ENCODE measurements at regions not wholly inside any gene's neighbourhood (a gene's known extent, or its start where the extent isn't known, plus 50 kb on each side); places are given as distances from the start of the nearest gene placed in this dataset.

DNA sequence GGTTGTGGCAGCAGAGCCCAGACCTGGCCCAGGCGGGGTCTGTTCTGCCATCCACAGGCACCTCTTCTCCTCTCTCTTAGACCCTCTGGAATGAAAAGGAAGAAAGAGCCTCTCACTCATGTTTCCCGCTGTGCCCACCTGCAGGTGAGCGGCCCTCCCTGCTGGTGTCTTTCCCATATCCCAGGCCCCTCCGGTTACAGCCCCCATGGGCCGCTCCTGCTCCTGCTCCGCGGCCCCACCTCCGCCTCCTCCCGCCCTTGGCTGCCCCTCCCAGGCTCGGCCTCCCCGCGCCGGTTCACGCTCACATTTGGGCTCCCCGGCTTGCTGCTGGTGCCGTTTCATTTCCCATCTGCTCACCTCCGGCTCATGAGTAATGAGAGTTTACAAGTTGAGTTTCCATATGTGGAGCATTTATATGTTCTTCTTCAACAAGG lies 98.7 kb upstream of the SDK2 start:
- no peak for DNase-seq (ENCODE audit: low read depth)
- TF ChIP-seq, protein P1, sequence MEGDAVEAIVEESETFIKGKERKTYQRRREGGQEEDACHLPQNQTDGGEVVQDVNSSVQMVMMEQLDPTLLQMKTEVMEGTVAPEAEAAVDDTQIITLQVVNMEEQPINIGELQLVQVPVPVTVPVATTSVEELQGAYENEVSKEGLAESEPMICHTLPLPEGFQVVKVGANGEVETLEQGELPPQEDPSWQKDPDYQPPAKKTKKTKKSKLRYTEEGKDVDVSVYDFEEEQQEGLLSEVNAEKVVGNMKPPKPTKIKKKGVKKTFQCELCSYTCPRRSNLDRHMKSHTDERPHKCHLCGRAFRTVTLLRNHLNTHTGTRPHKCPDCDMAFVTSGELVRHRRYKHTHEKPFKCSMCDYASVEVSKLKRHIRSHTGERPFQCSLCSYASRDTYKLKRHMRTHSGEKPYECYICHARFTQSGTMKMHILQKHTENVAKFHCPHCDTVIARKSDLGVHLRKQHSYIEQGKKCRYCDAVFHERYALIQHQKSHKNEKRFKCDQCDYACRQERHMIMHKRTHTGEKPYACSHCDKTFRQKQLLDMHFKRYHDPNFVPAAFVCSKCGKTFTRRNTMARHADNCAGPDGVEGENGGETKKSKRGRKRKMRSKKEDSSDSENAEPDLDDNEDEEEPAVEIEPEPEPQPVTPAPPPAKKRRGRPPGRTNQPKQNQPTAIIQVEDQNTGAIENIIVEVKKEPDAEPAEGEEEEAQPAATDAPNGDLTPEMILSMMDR (IDR thresholded peaks at IDR 0.05; ENCODE audit: insufficient read depth, low read depth, low read length, missing control alignments), result no peak
- no peak overlapping the region for H3K4me3 ChIP-seq (ENCODE audit: low read depth, low read length)

DNA sequence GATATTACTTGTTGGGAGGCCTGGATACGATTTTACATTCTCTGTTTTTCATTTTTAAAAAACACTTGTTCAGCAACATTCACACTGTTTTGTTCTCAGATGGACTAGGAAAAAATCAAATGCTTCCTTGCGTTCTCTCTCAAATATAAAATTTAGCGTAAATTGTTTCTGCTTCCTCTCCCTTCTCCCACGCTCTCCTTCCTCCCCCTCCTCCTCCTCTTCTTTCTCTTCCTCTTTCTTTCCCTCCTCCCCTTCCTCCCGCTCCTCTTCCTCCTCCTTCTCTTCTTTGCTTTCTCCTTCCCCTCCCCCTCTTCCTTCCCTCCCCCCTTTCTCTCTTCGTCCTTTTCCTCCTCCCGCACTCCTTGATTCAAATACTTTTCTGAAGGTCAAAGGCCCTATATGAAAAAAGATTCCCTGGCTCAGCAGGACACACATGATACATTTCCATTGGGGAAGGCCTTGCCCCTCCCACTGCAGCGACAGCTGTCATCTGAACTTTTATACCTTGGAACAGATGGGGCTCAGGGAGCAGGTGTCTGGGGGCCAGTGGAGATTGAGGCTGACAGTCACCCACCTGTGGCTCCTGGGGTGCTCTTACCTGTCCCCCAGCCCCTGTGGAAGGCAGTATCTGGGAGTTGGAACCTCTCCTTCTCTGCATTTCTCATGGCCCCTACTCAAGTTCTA lies 99.4 kb upstream of the SDK2 start:
- no peak for DNase-seq (ENCODE audit: low read depth)
- TF ChIP-seq, protein P1 (IDR thresholded peaks at IDR 0.05; ENCODE audit: insufficient read depth, low read depth, low read length, missing control alignments), result no peak
- H3K4me3 ChIP-seq (ENCODE audit: low read depth, low read length), result no peak overlapping the region

DNA sequence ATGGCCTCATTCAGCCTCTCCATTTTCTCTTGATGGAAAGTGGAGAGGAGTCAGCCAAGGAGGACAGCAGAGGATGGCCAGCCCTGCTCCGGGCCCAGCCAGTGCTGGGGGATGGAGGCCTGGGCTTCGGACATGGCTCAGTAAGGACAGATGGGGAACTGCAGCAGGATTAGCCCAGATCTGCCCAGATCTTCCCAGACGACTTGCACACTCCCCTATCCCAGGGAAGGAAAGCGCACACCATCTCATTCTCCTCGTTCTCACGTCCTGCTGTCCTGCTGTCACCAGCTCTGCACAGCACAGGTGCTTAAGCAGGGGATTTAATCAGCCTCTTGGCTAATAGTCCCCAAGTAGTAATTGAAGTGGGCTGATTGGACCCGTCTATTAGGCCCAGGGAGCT lies 100.2 kb upstream of the SDK2 start:
- no peak overlapping the region for H3K4me3 ChIP-seq (ENCODE audit: low read depth, low read length)
- TF ChIP-seq, protein P1 (IDR thresholded peaks at IDR 0.05; ENCODE audit: insufficient read depth, low read depth, low read length, missing control alignments), result no peak
- no peak for DNase-seq (ENCODE audit: low read depth)

DNA sequence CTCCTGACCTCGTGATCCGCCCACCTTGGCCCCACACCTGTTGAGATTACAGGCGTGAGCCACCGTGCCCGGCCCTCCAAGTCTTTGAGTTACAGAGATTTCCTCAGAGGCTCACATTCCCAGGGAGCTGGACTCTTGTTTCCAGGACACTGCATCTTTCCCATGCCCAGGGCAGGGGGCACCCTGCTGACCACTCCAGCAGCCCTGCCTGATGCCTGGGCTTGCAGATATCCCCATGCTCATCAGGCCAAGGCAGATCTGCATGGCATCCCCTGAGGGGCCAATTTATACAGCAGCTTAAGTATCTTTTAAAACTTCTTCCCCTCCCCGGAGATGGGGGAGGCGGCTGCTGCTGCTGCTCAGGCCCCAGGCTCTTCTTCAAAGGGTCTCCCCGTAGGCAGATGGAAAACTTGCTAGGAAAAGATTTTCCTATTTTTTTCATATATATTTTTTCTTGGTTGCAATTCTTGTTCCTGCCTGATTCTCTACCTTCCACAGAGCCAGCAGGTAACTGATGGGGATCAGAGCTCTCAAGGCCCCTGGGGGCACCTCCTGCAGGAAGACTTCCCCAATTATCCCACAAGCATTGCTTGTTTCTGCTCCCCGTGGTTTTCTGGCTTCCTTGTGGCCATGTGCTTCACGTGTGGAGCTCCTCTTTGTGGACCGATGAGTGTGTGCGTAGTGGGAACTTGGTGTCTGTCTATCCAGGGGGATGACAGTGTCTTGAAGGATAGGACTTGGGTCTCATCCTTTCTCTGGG lies 102.2 kb upstream of the SDK2 start:
- DNase-seq (ENCODE audit: low read depth), result no peak
- no peak overlapping the region for H3K4me3 ChIP-seq (ENCODE audit: low read depth, low read length)
- TF ChIP-seq, protein P1 (IDR thresholded peaks at IDR 0.05; ENCODE audit: insufficient read depth, low read depth, low read length, missing control alignments), result no peak

DNA sequence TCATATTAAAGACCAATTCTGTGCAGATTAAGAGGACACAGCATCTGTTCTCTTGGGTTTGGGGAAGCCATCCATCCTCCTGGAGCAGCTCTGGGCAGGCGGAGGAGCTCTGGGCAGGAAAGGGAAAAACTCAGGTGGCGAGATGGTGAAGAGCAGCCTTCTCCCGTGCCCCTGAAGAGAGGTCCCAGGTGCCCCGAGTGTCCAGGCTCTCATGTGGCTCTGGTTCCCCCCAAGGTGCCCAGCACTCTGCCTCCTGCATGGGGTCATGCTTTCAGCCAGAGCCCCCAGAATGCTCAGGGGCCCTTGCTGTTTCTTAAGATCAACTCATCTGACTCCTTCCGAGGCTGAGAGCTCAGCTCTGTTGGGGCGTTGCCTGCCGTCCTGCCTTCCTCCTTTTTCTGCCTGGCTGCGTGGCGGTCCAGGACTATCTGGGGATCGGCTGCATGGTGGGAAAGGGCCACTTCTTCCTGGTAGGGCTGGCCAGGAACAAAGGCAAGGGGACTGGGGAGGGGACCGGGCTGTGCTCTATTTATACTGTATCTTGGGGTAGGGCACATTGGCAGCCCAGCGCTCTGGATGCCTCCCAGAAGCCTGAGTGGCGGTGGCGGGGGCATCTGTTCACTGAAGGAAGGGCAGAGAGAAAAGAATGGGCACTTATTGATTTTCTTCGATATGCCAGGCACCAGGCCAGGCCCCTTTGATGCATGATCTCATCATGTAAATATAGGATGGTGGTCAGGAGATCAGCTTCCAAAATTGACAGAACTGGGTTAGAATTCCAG lies 103.2 kb upstream of the SDK2 start:
- TF ChIP-seq, protein P1 (IDR thresholded peaks at IDR 0.05; ENCODE audit: insufficient read depth, low read depth, low read length, missing control alignments), result no peak
- no peak overlapping the region for H3K4me3 ChIP-seq (ENCODE audit: low read depth, low read length)
- no peak for DNase-seq (ENCODE audit: low read depth)

DNA sequence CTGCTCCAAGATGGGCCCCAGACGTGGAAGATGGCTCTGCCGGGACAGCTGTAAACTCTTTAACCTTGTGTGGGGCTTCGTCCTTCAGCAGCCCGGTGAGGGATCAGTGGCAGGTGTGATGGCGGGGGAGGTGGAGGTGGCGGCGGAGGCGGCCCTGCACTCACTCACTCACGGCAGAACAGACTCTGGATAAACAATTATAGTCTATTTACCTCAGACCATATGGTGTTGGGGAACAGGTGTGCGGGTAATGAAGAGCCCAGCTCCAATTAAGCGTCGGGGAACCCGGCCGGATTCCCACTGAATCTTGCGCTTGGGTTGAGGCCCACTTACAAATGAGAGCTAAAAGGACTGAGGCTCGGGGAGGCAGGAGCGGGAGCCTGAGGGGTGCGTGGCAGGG lies 104.3 kb upstream of the SDK2 start:
- TF ChIP-seq, protein P1 (IDR thresholded peaks at IDR 0.05; ENCODE audit: insufficient read depth, low read depth, low read length, missing control alignments), result no peak
- no peak for DNase-seq (ENCODE audit: low read depth)
- no peak overlapping the region for H3K4me3 ChIP-seq (ENCODE audit: low read depth, low read length)

Measured in GM12865 (cell line).